ENCODE measurements at regions not wholly inside any gene's neighbourhood (a gene's known extent, or its start where the extent isn't known, plus 50 kb on each side); places are given as distances from the start of the nearest gene placed in this dataset.

DNA sequence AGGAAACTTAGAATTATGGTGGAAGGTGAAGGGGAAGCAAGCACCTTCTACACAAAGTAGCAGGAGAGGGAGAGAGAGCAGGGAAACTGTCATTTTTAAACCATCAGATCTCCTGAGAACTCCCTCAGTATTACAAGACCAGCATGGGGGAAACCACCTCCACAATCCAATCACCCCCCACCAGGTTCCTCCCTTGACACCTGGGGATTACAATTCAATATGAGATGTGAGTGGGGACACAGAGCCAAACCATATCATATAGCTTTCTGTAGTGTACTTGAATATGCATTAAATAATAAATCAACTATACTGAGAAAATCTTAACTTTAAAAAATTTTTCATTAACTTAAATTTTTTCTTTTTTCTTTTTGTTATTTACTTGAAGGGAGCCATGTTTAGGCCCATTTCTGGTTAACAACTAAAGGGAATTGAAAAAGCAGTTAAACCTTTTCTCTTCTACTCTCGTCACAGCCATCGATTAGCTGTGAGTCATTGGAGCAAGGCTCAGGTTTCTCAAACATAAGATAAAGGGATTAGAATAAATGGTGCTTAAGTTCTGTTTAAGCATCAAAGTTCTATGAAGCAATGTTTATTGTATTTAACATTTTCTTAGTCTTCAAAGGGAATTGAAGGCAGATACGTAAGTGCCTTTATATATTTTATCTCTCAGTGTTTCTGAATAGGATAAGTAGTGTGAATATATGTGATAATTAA lies 72.2 kb upstream of the DPT start:
- Histone ChIP-seq H3K4me1 (no peaks in the 10 kb centered on the region), H3K27ac (no peak overlapping the region)

DNA sequence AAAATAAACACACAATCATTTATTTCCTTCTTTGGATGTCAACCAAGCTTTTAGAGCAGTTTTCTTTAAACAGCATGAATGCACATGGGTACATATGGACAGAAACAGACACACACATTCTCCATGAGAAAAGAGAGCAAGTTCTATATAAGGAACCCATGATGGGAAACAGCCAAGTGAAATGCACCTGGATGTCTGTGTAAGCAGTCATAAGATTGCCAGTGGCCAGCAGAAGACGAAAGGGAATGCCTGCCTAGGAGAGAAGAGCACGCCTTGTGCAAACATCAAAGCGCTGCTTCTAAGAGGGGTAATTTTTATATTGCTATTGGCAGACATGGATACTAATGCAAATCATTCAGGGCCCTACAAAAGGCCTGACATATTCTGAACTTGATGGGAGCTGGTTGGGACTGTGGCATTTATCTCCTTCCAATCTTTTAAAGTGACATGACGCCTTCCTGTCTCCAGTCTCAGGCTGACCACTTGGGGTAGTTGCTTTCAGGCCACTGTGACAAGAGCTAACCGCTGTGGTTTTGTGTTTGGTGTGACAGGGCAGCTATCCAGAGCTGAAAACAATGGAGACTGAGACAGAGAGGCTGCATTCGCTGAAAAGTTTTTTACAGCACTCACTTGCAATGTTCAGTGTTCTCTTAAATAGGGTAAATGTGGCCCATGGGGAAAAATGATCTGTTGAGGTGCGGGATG lies 75.0 kb upstream of the DPT start:
- no peak overlapping the region for H3K27ac ChIP-seq
- no peaks in the 10 kb centered on the region for H3K4me1 ChIP-seq
- no peak overlapping the region for H3K4me3 ChIP-seq
- no peak for DNase-seq
- ATAC-seq = no peak
- H3K36me3 ChIP-seq = no peaks in the 10 kb centered on the region
- H3K9me3 ChIP-seq = no peaks in the 10 kb centered on the region
- no peaks in the 10 kb centered on the region for H3K27me3 ChIP-seq
- intact Hi-C loops (cut with DNase I) = no loop called here
- TF ChIP-seq, protein P1, sequence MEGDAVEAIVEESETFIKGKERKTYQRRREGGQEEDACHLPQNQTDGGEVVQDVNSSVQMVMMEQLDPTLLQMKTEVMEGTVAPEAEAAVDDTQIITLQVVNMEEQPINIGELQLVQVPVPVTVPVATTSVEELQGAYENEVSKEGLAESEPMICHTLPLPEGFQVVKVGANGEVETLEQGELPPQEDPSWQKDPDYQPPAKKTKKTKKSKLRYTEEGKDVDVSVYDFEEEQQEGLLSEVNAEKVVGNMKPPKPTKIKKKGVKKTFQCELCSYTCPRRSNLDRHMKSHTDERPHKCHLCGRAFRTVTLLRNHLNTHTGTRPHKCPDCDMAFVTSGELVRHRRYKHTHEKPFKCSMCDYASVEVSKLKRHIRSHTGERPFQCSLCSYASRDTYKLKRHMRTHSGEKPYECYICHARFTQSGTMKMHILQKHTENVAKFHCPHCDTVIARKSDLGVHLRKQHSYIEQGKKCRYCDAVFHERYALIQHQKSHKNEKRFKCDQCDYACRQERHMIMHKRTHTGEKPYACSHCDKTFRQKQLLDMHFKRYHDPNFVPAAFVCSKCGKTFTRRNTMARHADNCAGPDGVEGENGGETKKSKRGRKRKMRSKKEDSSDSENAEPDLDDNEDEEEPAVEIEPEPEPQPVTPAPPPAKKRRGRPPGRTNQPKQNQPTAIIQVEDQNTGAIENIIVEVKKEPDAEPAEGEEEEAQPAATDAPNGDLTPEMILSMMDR (IDR thresholded peaks at IDR 0.05) = no peak

More for the DNA sequence above, 72.2 kb upstream of the DPT start:
- no peak for DNase-seq
- no peaks in the 10 kb centered on the region for H3K27me3 ChIP-seq
- TF ChIP-seq, protein P1 (IDR thresholded peaks at IDR 0.05) = no peak
- intact Hi-C loops (cut with DNase I) = no loop called here
- no peaks in the 10 kb centered on the region for H3K9me3 ChIP-seq
- no peaks in the 10 kb centered on the region for H3K36me3 ChIP-seq
- ATAC-seq = no peak
- H3K4me3 ChIP-seq = no peak overlapping the region

DNA sequence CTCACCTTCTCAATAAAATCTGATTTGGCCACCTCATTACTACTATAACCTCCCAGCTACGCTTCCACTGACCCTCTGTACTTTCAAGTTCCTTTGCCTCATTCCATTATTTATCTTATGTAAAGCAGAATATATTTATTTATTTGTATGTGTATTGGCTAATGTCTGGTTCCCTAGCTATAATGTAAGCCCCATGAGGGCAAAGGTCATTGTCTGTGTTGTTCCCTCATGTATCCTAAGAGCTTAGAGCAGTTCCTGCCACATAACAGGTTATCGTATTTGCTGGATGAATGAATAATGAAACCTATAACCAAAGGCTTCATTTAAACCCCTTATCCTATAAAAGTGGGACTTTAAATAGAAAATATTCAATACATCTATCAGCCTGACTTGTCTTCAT lies 77.9 kb upstream of the DPT start:
- ATAC-seq (no peak), DNase-seq (no peak)
- no peak overlapping the region for H3K4me3 ChIP-seq
- TF ChIP-seq, protein P1 (IDR thresholded peaks at IDR 0.05) = no peak
- H3K36me3 ChIP-seq = no peaks in the 10 kb centered on the region
- no peak overlapping the region for H3K27ac ChIP-seq
- H3K9me3 ChIP-seq = no peaks in the 10 kb centered on the region
- no peaks in the 10 kb centered on the region for H3K27me3 ChIP-seq
- intact Hi-C loops (cut with DNase I) = no loop called here
- H3K4me1 ChIP-seq = no peaks in the 10 kb centered on the region

DNA sequence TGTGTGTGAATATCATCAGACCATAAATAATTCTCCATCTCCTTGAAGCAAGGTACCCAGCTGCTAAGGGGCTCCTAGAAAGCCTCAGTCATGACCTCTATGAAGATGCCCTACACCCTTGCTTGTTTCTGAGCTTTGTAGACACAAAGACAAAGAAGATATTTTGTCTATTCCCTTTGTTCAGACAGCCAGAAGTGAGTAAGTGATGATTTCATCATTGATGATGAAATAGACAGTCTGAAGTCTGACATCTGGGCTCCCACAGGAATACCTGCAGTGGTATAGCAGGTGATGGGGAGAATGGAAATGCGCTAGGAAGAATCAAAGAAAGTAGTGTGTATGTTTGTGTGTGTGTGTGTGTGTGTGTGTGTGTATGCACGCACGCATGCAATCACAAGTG lies 82.2 kb upstream of the DPT start:
- intact Hi-C loops (cut with DNase I) = no loop called here
- DNase-seq (no peak), ATAC-seq (no peak)
- Histone ChIP-seq H3K9me3 (no peaks in the 10 kb centered on the region), H3K27ac (no peak overlapping the region), H3K4me1 (no peaks in the 10 kb centered on the region), H3K27me3 (no peaks in the 10 kb centered on the region), H3K36me3 (no peaks in the 10 kb centered on the region), H3K4me3 (no peak overlapping the region)
- TF ChIP-seq, protein P1 (IDR thresholded peaks at IDR 0.05) = no peak

- Histone ChIP-seq H3K27ac (no peak overlapping the region), H3K4me3 (no peak overlapping the region), H3K36me3 (no peaks in the 10 kb centered on the region), H3K9me3 (no peaks in the 10 kb centered on the region), H3K27me3 (no peaks in the 10 kb centered on the region), H3K4me1 (no peaks in the 10 kb centered on the region)
- TF ChIP-seq, protein P1 (IDR thresholded peaks at IDR 0.05) = no peak
- intact Hi-C loops (cut with DNase I) = no loop called here
- no peak for DNase-seq
- no peak for ATAC-seq
These were observed 90.7 kb upstream of the DPT start for GRCh38 chr1:168819668-168820067.
